Prostate gland (tissue), 2 donors: ENCODE measurements at regions not wholly inside any gene's neighbourhood (a gene's known extent, or its start where the extent isn't known, plus 50 kb on each side); places are given as distances from the start of the nearest gene placed in this dataset.

ENCODE experiments used
- DNase-seq: peaks from one replicate; pipeline ENCODE4 v3.0.0-alpha.2; 2019; ENCODE audit warnings: low spot score
- H3K27ac ChIP-seq, 2 donors: fragments of 200-600 bp; sonication (generic); 2 replicates each; pipeline ENCODE4 v1.5.1; 2017 to 2019
- H3K27me3 ChIP-seq: fragments of 200-600 bp; sonication (generic); replicated peaks from 2 replicates; pipeline ENCODE4 v1.5.1; 2019; ENCODE audit not compliant: insufficient read depth
- H3K36me3 ChIP-seq, 2 donors: fragments of 200-600 bp; sonication (generic); 1 replicate in 1 of 2; 2 replicates in 1 of 2; pipeline versions ENCODE4 v1.5.1 to v1.8.1; 2017 to 2019
- H3K4me1 ChIP-seq: fragments of 200-600 bp; sonication (generic); replicated peaks from 2 replicates; pipeline ENCODE4 v1.5.1; 2019
- H3K4me3 ChIP-seq, 2 donors: fragments of 200-600 bp; sonication (generic); 2 replicates each; pipeline ENCODE4 v1.5.1; 2017 to 2019
- H3K9me3 ChIP-seq: fragments of 200-600 bp; sonication (generic); 2 replicates; pipeline ENCODE4 v1.5.1; 2017
- POLR2A ChIP-seq: fragments of 450-650 bp; IDR thresholded peaks from one replicate; pipeline ENCODE4 v1.6.1; 2016; ENCODE audit warnings: antibody characterized with exemption, mild to moderate bottlenecking
- POLR2AphosphoS5 ChIP-seq: sonication (generic); formaldehyde crosslinking; IDR thresholded peaks from one replicate; pipeline ENCODE4 v1.6.1; 2017; ENCODE audit warnings: antibody characterized with exemption
- WGBS: methylation state at CpG from one replicate; pipeline ENCODE4 v1.1.5; 2018; 5-methylcytosine and 5-hydroxymethylcytosine counted together
- intact Hi-C: fragments of 100-400 bp; cut with DNase I; formaldehyde crosslinking; loops from one replicate; pipeline ENCODE4 v1.14.2; 2022
- TF ChIP-seq, protein P1 (sequence below), 4 experiments: fragments of 200-600 bp in 2 of 4; fragments of 450-650 bp in 2 of 4; sonication (generic) in 2 of 4; IDR thresholded peaks; 1 replicate in 3 of 4; 2 replicates in 1 of 4; pipeline ENCODE4 v1.5.1; 2016 to 2019; ENCODE audit warnings: antibody characterized with exemption in 4 of 4, mild to moderate bottlenecking in 2 of 4, moderate library complexity in 2 of 4

DNA sequence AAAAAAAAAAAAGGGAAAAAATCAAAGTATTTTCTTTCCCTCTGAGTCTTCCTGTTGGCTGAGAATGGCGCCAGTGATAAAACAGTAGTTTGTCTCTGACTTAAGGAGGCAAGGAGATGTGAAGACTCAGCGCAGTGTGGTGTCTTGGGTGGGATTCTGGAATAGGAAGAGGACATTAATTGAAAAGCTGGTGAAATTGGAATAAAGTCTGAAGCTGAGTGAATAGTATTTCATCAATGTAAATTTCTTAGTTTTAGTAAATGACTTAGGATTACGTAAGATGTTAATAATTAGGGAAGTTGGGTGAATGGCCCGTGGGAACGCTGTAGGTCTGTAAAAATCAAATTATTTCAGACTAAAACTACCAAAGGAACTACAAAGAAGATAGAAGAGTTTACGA, 122.8 kb upstream of the ZNF217 start:
- H3K27ac ChIP-seq = no peak overlapping the region
- 89% methylated on average over 6 of the region's 6 CpGs for WGBS
- intact Hi-C loops = no loop called here

DNA sequence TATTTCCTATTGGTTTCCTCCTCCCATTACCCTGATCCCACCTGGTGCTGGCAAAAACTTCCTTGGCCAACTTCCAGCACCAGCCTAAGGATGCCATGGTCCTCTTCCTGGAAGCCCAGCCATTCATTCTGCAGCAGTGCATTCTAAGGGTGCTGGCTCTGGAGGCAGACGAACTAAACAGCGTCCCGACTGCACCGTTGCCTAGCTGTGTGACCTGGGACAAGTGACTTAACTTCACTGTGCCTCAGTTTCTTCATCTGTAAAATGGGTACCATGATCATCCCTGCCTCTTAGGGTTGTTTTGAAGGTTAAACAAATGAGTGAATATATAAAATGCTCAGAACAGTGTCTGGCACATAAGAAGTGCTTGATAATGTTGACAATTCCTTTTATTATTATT, 120.9 kb upstream of the ZNF217 start:
- DNase-seq = no peak
- intact Hi-C loops = no loop called here
- TF ChIP-seq, protein P1, sequence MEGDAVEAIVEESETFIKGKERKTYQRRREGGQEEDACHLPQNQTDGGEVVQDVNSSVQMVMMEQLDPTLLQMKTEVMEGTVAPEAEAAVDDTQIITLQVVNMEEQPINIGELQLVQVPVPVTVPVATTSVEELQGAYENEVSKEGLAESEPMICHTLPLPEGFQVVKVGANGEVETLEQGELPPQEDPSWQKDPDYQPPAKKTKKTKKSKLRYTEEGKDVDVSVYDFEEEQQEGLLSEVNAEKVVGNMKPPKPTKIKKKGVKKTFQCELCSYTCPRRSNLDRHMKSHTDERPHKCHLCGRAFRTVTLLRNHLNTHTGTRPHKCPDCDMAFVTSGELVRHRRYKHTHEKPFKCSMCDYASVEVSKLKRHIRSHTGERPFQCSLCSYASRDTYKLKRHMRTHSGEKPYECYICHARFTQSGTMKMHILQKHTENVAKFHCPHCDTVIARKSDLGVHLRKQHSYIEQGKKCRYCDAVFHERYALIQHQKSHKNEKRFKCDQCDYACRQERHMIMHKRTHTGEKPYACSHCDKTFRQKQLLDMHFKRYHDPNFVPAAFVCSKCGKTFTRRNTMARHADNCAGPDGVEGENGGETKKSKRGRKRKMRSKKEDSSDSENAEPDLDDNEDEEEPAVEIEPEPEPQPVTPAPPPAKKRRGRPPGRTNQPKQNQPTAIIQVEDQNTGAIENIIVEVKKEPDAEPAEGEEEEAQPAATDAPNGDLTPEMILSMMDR (IDR thresholded peaks at IDR 0.05) = no peak
- TF ChIP-seq POLR2A (no peak), POLR2AphosphoS5 (no peak)
- H3K27ac ChIP-seq = no peak overlapping the region
- no peak overlapping the region for H3K4me3 ChIP-seq
- no peaks in the 10 kb centered on the region for H3K9me3 ChIP-seq
- H3K36me3 ChIP-seq = no peaks in the 10 kb centered on the region
- WGBS = 91% methylated on average over 4 of the region's 4 CpGs
- no peaks in the 10 kb centered on the region for H3K4me1 ChIP-seq
- no peaks in the 10 kb centered on the region for H3K27me3 ChIP-seq

More for the DNA sequence above, 122.8 kb upstream of the ZNF217 start:
- no peaks in the 10 kb centered on the region for H3K36me3 ChIP-seq
- H3K27me3 ChIP-seq = no peaks in the 10 kb centered on the region
- H3K4me3 ChIP-seq = no peak overlapping the region
- no peak for TF ChIP-seq POLR2AphosphoS5
- TF ChIP-seq, protein P1 (IDR thresholded peaks at IDR 0.05) = no peak
- no peak for TF ChIP-seq POLR2A
- no peak for DNase-seq
- H3K9me3 ChIP-seq = no peaks in the 10 kb centered on the region
- no peaks in the 10 kb centered on the region for H3K4me1 ChIP-seq

DNA sequence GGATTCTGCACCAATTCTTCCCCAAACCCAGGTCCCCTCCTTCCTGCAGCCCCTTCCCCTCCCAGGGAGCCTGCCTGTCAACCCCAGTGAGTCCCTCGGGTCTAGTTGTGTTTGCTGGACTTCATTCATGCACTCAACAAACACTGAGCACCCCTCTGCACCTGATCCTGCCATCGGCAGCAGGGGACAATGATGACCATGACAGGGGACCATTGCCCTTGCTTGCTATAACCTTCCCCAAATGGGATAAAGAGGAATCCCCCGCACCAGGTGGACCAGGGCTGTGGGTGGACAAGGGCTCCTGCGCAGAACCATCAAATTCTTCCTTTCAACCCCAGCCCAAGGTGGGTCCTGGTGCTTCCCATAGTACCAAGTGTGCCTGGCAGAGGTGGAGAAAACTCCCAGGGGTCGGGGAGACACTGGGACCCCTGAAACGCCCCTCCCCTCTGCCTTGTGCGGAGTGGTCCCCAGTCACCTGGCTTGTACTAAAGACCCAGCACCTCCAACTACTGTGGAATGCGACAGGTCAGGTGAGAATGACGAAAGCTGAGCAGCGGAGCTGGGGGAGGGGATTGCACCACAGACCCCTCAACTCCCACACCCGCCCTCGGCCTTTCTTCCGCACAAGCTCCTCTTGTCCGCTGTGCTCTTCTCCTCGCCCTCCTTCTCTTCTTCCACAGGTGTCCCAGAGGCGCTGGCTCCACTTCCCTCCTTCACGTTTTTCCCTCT, 119.9 kb upstream of the ZNF217 start:
- no peaks in the 10 kb centered on the region for H3K4me1 ChIP-seq
- intact Hi-C loops = no loop called here

DNA sequence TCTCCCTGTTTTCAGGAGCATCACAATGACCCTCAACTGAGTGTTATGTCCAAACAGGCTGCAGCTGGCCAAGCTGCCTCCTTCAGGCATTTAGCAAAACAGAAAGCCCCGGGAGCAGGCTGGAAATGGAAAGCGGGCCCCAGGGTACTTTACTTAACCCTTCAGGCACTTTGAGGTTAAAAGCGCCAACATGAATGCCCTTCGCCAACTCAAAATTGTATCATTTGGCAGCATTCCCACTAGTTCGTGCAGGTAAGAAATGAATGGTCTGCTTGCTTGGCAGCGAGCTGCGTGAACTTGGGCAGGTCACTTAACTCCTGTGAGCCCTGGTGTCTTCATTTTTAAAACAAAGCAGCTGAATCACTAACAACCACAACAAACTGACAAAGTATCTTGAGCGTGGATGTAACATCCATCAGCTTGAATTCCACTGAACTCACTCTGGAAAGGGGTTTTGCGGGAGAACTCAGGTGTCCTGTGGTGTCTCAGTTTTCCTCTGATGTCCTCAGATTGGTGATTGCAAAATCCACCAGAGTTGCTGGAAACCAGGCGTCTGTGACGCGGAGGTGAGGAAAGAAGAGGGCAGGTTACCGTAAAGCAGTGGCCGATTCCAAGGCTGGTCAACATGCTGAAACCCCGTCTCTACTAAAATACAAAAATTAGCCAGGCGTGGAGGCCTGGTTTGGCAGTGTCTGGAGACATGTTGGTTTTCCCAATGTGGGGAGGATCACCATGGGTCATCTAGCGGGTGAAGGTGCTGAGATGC, 118.8 kb upstream of the ZNF217 start:
- 81% methylated on average over 17 of the region's 17 CpGs for WGBS
- H3K27me3 ChIP-seq = no peaks in the 10 kb centered on the region
- H3K4me3 ChIP-seq = no peak overlapping the region
- no peak overlapping the region for H3K27ac ChIP-seq
- H3K4me1 ChIP-seq = no peaks in the 10 kb centered on the region
- H3K9me3 ChIP-seq = no peaks in the 10 kb centered on the region
- DNase-seq = no peak
- intact Hi-C loops = no loop called here
- TF ChIP-seq POLR2AphosphoS5 (no peak), POLR2A (no peak)
- TF ChIP-seq, protein P1 (IDR thresholded peaks at IDR 0.05) = no peak
- no peaks in the 10 kb centered on the region for H3K36me3 ChIP-seq

More for the DNA sequence above, 119.9 kb upstream of the ZNF217 start:
- Histone ChIP-seq H3K27ac (no peak overlapping the region), H3K27me3 (no peaks in the 10 kb centered on the region), H3K4me3 (no peak overlapping the region), H3K36me3 (no peaks in the 10 kb centered on the region), H3K9me3 (no peaks in the 10 kb centered on the region)
- DNase-seq = no peak
- TF ChIP-seq POLR2AphosphoS5 (no peak), POLR2A (no peak)
- TF ChIP-seq, protein P1 (IDR thresholded peaks at IDR 0.05) = no peak
- 89% methylated on average over 17 of the region's 17 CpGs for WGBS
